ENCODE measurements at regions not wholly inside any gene's neighbourhood (a gene's known extent, or its start where the extent isn't known, plus 50 kb on each side); places are given as distances from the start of the nearest gene placed in this dataset.

DNA sequence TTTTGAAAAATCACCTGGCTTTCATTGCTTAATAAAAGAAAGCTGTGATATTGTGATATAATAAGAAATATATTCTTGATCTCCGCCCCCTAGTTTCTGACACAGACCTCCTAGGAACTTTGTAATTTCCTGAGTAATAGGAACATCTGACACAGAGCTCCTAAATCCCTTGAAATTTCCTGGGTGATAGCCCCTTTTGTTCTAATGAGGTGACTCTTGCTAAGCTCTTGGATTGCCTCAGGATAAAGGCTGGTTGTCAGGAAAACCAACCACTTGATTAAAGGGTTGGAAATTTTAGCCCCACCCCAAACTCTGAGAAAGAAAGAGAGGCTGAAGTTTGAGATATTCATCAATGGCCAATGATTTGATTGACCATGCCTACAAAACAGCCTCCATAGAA lies 326.4 kb upstream of the KIF2B start:
- no peak for TF ChIP-seq POLR2A (IDR thresholded peaks at IDR 0.05)
- TF ChIP-seq, protein P1, sequence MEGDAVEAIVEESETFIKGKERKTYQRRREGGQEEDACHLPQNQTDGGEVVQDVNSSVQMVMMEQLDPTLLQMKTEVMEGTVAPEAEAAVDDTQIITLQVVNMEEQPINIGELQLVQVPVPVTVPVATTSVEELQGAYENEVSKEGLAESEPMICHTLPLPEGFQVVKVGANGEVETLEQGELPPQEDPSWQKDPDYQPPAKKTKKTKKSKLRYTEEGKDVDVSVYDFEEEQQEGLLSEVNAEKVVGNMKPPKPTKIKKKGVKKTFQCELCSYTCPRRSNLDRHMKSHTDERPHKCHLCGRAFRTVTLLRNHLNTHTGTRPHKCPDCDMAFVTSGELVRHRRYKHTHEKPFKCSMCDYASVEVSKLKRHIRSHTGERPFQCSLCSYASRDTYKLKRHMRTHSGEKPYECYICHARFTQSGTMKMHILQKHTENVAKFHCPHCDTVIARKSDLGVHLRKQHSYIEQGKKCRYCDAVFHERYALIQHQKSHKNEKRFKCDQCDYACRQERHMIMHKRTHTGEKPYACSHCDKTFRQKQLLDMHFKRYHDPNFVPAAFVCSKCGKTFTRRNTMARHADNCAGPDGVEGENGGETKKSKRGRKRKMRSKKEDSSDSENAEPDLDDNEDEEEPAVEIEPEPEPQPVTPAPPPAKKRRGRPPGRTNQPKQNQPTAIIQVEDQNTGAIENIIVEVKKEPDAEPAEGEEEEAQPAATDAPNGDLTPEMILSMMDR (IDR thresholded peaks at IDR 0.05) = no peak

Measured in vagina (tissue), 2 donors.